ENCODE measurements at regions not wholly inside any gene's neighbourhood (a gene's known extent, or its start where the extent isn't known, plus 50 kb on each side); places are given as distances from the start of the nearest gene placed in this dataset.

DNA sequence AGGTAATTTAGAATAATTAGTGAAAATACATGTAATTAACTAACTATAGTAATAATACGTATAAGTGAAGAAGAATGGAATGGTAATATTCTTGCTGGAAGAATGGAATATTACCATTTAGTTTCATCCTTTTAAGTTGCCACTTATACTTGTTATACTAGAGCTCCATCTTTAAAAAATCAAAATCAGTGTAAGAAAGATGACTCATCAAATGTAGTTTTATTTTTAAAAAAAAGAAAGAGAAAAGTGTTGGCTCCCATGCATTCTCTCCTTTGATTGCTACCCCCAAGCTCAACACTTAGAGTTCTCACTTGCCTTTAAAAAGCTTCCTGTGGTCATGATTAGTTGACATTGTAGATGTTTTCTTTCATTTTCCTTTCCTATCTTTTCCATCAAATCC is 82.4 kb upstream of the KIF2B start:
- TF ChIP-seq MAX (IDR thresholded peaks at IDR 0.05) = no peak
- TF ChIP-seq, protein P1, sequence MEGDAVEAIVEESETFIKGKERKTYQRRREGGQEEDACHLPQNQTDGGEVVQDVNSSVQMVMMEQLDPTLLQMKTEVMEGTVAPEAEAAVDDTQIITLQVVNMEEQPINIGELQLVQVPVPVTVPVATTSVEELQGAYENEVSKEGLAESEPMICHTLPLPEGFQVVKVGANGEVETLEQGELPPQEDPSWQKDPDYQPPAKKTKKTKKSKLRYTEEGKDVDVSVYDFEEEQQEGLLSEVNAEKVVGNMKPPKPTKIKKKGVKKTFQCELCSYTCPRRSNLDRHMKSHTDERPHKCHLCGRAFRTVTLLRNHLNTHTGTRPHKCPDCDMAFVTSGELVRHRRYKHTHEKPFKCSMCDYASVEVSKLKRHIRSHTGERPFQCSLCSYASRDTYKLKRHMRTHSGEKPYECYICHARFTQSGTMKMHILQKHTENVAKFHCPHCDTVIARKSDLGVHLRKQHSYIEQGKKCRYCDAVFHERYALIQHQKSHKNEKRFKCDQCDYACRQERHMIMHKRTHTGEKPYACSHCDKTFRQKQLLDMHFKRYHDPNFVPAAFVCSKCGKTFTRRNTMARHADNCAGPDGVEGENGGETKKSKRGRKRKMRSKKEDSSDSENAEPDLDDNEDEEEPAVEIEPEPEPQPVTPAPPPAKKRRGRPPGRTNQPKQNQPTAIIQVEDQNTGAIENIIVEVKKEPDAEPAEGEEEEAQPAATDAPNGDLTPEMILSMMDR (IDR thresholded peaks at IDR 0.05) = no peak

All from A549 (cell line).